Effector memory CD4-positive, alpha-beta T cell (primary cell): ENCODE measurements at regions not wholly inside any gene's neighbourhood (a gene's known extent, or its start where the extent isn't known, plus 50 kb on each side); places are given as distances from the start of the nearest gene placed in this dataset.

Experiments
- DNase-seq, 3 donors: peaks; one replicate each; pipeline ENCODE4 v3.0.0-alpha.2; 2020
- H3K27ac ChIP-seq: 2 replicates; pipeline ENCODE4 v1.7.0; 2013; ENCODE audit warnings: mild to moderate bottlenecking, low read length, moderate library complexity; ENCODE audit not compliant: insufficient read depth, poor library complexity, severe bottlenecking
- H3K27me3 ChIP-seq: replicated peaks from 2 replicates; pipeline ENCODE4 v1.7.0; 2013; ENCODE audit warnings: mild to moderate bottlenecking, low read length; ENCODE audit not compliant: insufficient read depth, control insufficient read depth, poor library complexity, severe bottlenecking
- H3K36me3 ChIP-seq: 2 replicates; pipeline ENCODE4 v1.7.0; 2013; ENCODE audit warnings: mild to moderate bottlenecking, low read length, moderate library complexity; ENCODE audit not compliant: control insufficient read depth, insufficient read depth
- H3K4me1 ChIP-seq: 2 replicates; pipeline ENCODE4 v1.7.0; 2013; ENCODE audit warnings: low read length, mild to moderate bottlenecking; ENCODE audit not compliant: control insufficient read depth, insufficient read depth, poor library complexity, severe bottlenecking
- H3K4me3 ChIP-seq: 2 replicates; pipeline ENCODE4 v1.7.0; 2013; ENCODE audit warnings: low read length, low read depth, mild to moderate bottlenecking; ENCODE audit not compliant: insufficient read depth, poor library complexity, severe bottlenecking
- H3K9me3 ChIP-seq: 2 replicates; pipeline ENCODE4 v1.7.0; 2013; ENCODE audit warnings: mild to moderate bottlenecking, low read length, moderate library complexity; ENCODE audit not compliant: control insufficient read depth

DNA sequence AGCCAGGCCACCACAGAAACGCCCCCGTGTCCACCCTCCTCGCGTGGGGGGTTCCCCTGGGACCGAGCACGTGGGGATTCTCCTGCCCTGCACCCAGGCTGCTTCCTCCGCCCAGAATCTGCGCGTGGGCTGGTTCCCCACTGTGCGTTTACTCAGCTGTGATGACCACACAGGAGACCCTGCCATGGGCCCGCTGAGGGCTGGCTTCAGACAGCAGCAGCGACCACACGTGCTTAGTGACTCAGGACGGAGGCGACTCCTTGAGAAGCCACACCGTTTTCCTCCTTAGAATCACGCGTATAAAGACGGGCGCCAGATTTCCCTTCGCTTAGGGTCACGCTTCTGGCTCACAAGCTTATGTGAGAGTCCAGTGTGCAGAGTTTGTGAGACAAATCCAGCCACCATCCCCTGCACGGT is 63.9 kb upstream of the PDE10A start:
- no peaks in the 10 kb centered on the region for H3K36me3 ChIP-seq
- no peak overlapping the region for H3K27ac ChIP-seq
- no peaks in the 10 kb centered on the region for H3K9me3 ChIP-seq
- H3K4me3 ChIP-seq = no peak overlapping the region
- H3K27me3 ChIP-seq = no peaks in the 10 kb centered on the region
- no peaks in the 10 kb centered on the region for H3K4me1 ChIP-seq
- DNase-seq = no peak

DNA sequence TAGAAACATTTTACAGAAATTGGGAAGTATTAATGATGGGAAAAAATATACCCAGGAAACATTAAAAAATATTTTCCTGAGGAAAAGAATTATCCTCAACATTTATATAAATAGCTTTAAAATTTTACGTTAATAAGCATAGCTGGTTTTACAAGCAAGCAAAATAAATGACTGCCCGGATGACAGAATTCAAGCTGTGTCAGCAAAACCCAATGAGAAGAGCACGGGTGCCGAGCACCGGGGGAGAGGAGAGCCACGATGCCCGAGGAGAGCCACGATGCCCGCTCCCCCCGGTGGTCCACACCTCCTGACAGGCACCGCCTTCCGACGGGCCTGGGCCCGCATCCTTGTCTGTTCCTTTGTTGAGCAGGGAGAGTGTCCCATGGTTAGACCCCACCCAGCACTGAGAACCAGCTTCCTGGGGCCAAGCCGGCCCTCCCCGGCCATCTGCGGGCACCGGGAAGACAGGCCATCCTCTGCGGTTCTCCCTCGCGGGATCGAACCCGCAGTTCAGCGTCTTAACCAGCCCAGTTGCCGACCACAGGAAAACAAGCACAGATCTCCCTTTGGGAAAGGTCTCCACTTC is 63.3 kb upstream of the PDE10A start:
- Histone ChIP-seq H3K4me1 (no peaks in the 10 kb centered on the region), H3K4me3 (no peak overlapping the region), H3K27ac (no peak overlapping the region), H3K9me3 (no peaks in the 10 kb centered on the region), H3K27me3 (no peaks in the 10 kb centered on the region), H3K36me3 (no peaks in the 10 kb centered on the region)
- no peak for DNase-seq

DNA sequence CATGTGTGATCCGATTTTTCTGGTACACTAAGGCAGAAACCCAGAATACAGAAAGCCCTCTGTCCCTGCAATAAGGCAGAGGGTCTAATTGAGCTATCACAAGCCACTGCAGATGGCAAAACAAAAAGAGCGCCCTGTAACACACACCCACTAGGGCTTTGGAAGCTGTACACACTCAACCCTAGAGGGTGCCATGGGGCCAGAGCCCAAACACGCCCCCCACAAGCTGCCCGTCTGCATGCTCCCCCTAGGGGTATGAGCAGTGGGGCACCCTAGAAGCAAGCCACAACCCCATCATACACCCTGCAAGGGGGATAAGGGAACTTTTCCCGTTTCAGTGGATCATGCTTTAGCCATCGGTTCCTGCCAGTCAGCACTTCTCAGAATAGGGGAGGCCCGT is 62.2 kb upstream of the PDE10A start:
- H3K4me1 ChIP-seq = no peaks in the 10 kb centered on the region
- H3K9me3 ChIP-seq = no peaks in the 10 kb centered on the region
- no peak overlapping the region for H3K27ac ChIP-seq
- no peaks in the 10 kb centered on the region for H3K36me3 ChIP-seq
- no peak overlapping the region for H3K4me3 ChIP-seq
- no peaks in the 10 kb centered on the region for H3K27me3 ChIP-seq
- DNase-seq = no peak

DNA sequence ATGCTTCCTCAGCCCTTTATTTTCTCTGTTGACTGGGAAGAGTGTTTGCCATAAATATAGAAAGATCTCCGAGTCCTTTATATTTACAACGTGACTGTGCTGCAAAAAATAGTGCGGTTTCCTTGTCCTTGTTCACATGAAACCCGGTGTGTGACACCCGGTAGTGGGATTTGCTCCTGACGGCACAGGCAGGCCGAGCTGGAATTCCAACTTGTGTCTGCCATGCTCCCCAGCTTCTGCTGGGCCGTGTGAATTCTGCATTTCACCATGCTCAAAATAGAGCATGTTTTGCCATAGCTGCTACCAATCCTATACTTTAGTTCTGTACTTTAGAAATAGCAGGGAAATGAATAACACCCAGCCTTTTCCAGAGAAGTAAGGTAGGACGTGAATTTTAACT is 60.3 kb upstream of the PDE10A start:
- Histone ChIP-seq H3K27me3 (no peaks in the 10 kb centered on the region), H3K4me1 (no peaks in the 10 kb centered on the region), H3K27ac (no peak overlapping the region), H3K36me3 (no peaks in the 10 kb centered on the region), H3K4me3 (no peak overlapping the region), H3K9me3 (no peaks in the 10 kb centered on the region)
- no peak for DNase-seq

DNA sequence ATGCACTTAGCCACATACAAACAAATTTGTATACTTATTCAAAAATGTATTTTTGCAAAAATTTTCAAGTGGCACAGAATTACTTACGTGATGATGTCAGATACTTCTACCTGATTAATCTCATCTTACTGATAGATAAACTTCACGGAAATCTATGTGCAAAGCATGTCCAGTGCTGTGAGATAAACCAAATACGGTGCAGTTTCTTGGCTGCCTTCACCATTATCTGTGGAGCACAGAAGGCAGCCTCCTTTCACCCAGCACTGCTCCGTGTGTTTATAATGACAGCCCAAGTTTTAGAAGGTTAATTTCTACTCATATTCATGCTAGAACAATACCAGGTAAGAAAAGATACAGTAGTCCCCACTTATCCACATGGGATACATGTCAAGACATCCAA is 59.0 kb upstream of the PDE10A start:
- Histone ChIP-seq H3K27me3 (no peaks in the 10 kb centered on the region), H3K4me1 (no peaks in the 10 kb centered on the region), H3K4me3 (no peak overlapping the region), H3K36me3 (no peaks in the 10 kb centered on the region), H3K27ac (no peak overlapping the region), H3K9me3 (no peaks in the 10 kb centered on the region)
- no peak for DNase-seq

DNA sequence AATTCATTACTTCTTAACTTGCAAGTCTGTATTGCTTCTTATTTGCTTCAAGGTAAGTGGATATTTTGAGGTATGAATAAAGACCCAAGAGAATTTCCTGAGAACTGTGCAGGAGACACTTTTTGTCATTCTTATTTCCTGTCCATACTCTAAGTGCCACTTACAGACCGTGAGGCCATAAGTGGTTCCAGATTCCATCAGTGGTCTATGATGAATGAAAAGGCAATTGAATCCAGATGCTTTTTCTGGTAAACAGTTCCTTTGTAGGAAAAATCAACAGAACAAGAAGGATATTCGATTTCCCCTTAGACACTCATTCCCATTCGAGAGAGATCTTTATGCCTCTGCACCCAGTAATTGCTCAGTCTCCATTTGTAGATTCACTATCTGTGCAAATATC is 58.3 kb upstream of the PDE10A start:
- H3K4me1 ChIP-seq = no peaks in the 10 kb centered on the region
- no peaks in the 10 kb centered on the region for H3K27me3 ChIP-seq
- H3K4me3 ChIP-seq = no peak overlapping the region
- no peak overlapping the region for H3K27ac ChIP-seq
- H3K9me3 ChIP-seq = no peaks in the 10 kb centered on the region
- no peaks in the 10 kb centered on the region for H3K36me3 ChIP-seq
- DNase-seq = no peak

DNA sequence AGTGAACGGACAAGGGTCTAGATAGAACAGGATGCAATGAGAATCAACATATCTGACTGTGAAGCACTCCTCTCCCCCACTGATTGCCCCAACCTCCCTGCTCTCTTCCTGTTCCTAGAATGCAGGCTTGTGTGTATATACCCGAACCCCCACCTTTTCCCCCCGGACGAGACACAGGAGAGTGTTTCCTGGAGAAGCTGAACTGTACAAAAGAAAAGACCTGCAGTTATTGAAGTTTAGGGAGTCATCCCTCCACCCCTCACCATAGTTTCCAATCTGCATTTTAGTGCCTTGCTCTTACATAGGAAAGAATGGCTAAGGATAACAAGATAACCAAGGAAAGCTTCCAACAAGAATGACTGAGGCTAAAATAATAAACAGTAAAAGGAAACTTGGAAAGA is 55.5 kb upstream of the PDE10A start:
- no peaks in the 10 kb centered on the region for H3K4me1 ChIP-seq
- H3K36me3 ChIP-seq = no peaks in the 10 kb centered on the region
- H3K4me3 ChIP-seq = no peak overlapping the region
- H3K27ac ChIP-seq = no peak overlapping the region
- no peaks in the 10 kb centered on the region for H3K27me3 ChIP-seq
- no peak for DNase-seq
- no peaks in the 10 kb centered on the region for H3K9me3 ChIP-seq

DNA sequence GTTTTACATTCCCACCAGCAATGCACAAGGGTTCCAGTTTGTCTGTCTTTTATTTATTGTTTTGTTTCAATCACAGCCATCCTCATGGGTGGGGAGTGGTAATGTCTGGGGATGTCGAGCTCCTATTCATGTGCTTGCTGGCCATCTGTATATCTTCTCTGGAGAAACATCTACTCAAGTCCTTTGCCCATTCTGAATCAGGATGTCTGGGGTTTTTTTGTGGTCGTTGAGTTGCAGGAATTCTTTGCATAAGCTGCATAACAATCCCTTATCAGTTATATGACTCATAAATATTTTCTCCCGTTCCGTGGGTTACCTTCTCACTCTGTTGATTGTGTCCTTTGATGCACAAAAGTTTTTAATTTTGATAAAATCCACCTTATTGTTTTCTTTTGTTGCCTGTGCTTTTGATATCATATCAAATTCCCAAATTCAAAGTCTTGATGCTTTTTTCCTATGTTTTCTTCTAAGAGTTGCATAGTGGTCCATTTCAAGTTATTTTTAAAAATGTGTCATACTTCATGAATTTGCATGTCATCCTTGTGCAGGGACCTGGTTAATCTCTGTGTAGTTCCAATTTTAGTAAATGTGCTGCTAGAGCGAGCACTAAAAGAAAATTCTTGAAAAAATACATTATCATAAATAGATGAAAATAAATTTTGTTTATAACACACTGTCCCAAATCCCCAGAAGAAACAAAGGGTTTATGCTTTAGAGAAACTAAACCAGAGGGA is 54.9 kb upstream of the PDE10A start:
- no peak for DNase-seq
- H3K9me3 ChIP-seq = no peaks in the 10 kb centered on the region
- H3K4me1 ChIP-seq = no peaks in the 10 kb centered on the region
- no peak overlapping the region for H3K4me3 ChIP-seq
- no peak overlapping the region for H3K27ac ChIP-seq
- no peaks in the 10 kb centered on the region for H3K27me3 ChIP-seq
- no peaks in the 10 kb centered on the region for H3K36me3 ChIP-seq

DNA sequence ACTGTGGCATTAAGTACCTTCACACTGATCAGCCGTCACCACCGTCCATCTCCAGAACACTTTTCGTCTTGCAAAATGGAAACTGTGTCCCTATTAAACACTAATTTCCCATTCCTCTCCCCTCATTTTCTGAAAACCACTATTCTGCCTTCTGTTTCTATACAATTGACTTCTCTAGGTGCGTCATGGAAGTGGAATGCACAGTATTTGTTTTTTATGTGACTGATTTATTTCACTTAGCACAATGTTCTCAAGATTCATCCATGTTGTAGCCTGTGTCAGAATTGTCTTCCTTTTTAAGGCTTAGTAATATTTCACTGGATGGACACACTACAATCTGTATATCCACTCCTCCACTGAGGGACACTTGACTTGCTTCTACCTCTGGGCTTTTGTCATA is 53.8 kb upstream of the PDE10A start:
- H3K36me3 ChIP-seq = no peaks in the 10 kb centered on the region
- H3K27ac ChIP-seq = no peak overlapping the region

DNA sequence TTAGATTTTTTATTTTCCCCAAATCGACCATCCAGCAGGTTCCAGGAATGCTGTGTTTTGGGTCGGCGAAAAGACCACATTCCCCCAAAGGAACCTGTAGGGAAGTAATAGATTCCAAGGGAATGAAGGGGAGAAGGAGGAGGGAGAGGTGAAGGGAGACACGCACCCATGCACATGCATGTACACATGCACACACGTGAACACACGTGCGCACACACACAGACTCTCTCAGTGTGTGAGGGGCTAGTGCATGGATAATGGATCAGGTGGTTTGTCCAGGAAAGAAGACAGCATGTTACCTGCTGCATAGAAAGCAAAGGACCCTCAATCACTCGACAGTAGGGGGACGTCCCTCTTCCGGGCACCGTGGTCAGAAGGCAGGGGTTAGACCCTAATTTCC is 52.4 kb upstream of the PDE10A start:
- no peaks in the 10 kb centered on the region for H3K4me1 ChIP-seq
- no peaks in the 10 kb centered on the region for H3K9me3 ChIP-seq
- no peaks in the 10 kb centered on the region for H3K36me3 ChIP-seq
- no peak overlapping the region for H3K4me3 ChIP-seq
- no peaks in the 10 kb centered on the region for H3K27me3 ChIP-seq
- DNase-seq = no peak
- no peak overlapping the region for H3K27ac ChIP-seq

More for the DNA sequence above, 53.8 kb upstream of the PDE10A start:
- Histone ChIP-seq H3K4me1 (no peaks in the 10 kb centered on the region), H3K9me3 (no peaks in the 10 kb centered on the region), H3K27me3 (no peaks in the 10 kb centered on the region), H3K4me3 (no peak overlapping the region)
- no peak for DNase-seq
